ENCODE measurements at regions not wholly inside any gene's neighbourhood (a gene's known extent, or its start where the extent isn't known, plus 50 kb on each side); places are given as distances from the start of the nearest gene placed in this dataset.
"Not testable (repeated sequence)": the region's sequence is repeated elsewhere in the genome, so short reads cannot be mapped to it uniquely, and the experiment has no call there.

DNA sequence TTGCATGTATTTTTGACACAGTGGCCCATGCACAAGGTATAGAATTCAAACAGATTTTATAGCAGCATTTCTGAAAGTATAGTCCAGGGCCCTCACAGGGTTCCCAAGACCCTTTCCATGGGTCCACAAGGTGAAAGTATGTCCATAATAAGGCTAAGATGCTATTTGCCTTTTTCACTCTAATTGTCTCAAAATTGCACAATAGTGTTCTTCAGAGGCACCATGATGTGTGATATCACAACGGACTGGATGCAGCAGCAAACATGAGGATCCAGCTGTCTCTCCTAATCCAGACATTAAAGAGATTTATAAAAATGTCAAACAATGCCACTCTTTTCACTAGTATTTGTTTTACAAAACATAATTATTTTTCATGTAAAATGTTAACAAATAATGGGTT lies 88.8 kb upstream of the PRDX6 start:
- FAIRE-seq, result no peak
- DNase-seq (ENCODE audit: extremely low spot score, insufficient read length, low read depth), result no peak

DNA sequence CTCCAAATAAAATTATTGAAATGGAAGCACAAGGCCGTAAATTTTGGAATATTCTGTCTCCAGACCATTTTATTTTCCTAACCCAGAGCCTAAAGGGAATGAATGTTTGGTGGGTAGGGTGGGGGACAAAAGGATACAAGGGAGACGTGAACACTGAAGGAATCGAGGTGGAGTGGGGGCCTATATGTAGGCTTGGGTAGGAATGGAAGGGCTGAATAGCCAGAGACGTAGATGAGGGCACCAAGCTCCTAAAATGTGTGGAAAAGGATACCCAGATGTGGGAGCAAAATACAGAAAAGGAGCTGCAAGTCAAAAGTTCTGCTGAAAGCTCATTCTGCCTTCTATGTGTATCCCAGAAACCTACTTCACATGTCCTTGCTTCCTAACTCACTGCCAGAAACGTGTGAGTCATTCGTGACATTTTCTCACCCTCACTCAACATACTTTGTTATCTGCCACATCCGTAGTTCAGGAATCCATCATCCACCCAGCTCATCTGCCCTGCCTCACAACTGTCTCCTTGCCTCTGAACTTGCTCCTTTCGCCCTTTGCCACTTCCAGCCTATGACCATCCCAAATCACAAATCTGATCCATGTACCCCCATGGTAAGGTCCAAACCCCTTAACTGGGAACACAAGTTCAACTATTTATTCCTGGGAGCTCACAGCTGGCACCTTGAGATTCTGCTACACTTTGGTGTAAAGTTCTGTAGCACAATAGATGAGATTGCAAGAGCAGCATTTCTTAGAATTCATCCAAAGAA lies 84.1 kb upstream of the PRDX6 start:
- no peak for FAIRE-seq
- DNase-seq (ENCODE audit: extremely low spot score, insufficient read length, low read depth), result no peak

DNA sequence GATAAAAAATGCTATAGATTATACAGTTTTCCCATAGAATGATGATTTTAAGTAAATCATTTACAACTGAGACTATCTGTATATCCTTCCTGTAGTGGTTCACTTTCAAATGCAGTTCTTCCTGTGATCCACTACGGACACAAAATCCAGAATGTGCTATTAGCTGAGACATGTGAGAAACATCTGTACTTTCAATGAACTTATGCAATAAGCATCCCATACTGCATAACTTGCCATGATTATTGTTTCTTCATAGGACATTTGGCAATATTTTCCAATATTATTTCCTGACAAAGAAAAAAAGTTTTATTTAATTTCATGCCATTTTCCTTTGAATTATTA lies 83.5 kb upstream of the PRDX6 start:
- DNase-seq (ENCODE audit: extremely low spot score, insufficient read length, low read depth) (no peak), FAIRE-seq (no peak)

DNA sequence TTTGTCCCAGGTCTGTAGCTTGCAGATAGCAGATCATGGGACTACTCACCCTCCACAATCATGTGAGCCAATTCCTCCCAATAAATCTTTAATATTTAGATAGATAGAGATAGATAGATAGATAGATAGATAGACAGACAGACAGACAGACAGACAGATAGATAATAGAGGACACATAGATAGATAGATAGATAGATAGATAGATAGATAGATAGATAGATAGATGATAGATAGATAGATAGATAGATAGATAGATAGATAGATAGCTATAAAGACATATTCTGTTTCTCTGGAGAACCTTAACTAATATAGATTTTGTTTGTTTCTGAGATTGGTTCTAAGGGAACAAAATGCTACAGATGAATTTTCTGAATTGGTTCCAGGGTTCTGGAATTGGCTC lies 82.3 kb upstream of the PRDX6 start:
- not testable (repeated sequence) for FAIRE-seq; DNase-seq (ENCODE audit: extremely low spot score, insufficient read length, low read depth)

DNA sequence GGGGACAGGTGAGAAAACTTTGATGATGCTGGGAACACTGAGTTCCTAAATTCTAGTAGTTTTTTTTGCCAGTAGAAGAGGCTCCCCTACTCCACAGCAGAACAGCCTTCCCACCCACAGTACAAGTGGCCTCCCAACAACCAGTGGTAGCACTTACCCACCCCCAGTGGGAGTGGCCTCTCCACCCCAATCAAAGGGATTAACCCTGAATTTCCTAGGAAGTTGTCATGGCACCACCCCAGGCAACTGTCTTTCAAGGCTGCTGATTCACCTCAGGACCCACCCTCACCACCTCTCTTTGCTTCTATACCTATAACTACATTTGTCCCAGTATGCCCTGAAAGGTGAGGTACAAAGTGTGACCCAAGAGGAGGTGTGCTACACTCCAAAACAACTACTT lies 81.4 kb upstream of the PRDX6 start:
- FAIRE-seq, result no peak

DNA sequence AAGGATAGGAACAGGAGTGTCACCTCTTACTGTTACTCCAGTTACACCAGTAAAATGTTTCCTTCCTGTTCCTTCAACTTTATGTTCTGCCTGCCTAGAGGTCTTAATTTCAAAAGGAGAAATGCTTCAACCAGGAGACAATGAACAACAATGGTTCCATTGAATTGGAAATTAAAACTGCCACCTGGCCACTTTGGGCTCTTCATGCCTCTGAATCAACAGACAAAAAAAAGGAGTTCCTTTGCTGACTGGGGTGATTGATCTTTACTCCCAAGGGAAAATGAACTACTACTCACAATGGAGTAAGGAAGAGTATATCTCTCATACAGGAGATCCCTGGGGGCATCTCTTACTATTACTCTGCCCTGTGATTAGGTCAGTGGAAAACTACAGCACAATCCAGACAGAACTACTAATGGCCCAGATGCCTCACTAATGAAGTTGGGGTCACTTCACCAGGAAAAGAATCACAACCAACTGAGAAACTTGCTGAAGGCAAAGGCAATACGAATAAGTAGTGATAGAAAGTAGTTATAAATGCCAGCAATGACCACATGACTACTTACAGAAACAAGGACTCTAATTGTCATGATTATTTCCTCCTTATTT lies 76.6 kb upstream of the PRDX6 start:
- DNase-seq (ENCODE audit: extremely low spot score, insufficient read length, low read depth), result no peak
- no peak for FAIRE-seq

More for the DNA sequence above, 81.4 kb upstream of the PRDX6 start:
- DNase-seq (ENCODE audit: extremely low spot score, insufficient read length, low read depth), result no peak

DNA sequence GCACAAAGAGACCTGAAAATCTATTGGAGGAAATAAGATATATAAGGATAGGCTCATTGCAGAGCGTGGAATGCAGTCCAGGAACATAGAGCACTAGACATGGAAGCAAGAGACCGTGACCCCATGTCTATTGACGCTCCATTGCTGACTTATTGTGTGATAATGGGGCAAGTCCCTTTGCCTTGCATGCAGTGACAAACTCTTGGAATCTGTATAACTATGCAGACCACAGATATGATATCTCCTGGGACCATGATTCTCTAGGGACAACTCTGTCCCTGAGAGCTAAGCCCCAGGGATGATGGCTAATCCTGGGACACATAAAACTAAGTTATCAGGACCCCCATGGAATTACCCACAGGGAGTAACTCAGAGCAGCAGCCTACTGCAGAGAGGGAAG lies 73.1 kb upstream of the PRDX6 start:
- DNase-seq (ENCODE audit: extremely low spot score, insufficient read length, low read depth) (no peak), FAIRE-seq (no peak)

DNA sequence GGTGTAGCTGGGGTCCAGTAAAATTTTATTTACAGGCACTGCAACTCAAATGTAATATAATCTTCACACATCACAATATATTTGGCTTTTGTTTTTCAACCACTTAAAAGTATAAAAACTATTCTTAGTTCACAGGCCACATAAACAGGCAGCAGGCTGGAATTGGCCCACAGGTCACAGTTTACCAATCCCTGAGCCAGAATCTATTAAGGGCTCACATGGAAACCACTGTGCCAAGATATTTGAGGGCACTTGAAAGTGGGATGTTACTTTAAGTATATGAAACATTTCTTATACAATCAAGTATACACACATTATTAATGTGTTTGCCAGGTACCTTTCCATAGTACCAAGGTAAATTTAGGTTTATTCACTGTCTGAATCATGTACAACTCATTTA lies 71.9 kb upstream of the PRDX6 start:
- no peak for FAIRE-seq
- DNase-seq (ENCODE audit: extremely low spot score, insufficient read length, low read depth), result no peak

DNA sequence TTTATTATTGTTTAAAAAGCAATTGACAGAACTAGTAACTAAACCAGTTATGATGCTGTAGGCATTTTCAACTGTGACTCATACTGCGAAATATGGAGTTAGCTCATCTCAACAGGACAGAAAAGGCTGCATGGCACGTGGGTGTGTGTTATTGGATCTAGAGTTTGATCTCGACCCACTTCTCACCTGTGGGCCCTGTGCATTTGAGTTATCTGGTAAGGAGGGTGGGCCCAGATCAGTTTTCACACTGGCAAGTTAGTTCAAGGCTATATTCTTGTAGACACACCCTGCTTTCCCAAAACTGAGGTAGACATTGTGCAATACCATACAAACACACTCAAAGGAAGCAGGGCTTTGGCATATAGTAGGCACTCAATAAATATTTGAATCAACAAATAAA lies 71.3 kb upstream of the PRDX6 start:
- FAIRE-seq, result no peak

DNA sequence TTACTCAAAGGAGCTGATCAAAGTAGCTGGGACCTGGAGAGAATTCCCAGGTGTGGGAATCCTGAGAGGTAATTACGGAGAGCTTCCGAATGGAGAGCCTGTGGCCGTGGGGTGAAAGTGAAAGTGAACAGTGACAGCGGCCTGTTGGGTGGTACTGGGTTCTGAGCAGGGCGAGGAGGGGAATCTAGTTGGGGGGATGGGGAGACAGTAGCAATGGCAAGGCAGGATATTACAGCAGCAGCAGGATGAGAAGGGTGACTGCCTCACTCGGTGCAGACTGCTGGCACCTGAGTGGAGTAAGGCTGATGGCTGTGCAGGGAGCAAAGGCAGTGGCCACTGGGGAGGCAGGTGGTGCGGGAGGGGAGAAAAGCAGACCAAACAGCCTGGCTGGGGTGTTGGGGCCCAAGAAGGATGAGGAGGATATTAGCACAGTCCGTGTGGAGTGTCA lies 70.3 kb upstream of the PRDX6 start:
- DNase-seq (ENCODE audit: extremely low spot score, insufficient read length, low read depth) (no peak), FAIRE-seq (peak; percentile 64)

More for the DNA sequence above, 71.3 kb upstream of the PRDX6 start:
- no peak for DNase-seq (ENCODE audit: extremely low spot score, insufficient read length, low read depth)

DNA sequence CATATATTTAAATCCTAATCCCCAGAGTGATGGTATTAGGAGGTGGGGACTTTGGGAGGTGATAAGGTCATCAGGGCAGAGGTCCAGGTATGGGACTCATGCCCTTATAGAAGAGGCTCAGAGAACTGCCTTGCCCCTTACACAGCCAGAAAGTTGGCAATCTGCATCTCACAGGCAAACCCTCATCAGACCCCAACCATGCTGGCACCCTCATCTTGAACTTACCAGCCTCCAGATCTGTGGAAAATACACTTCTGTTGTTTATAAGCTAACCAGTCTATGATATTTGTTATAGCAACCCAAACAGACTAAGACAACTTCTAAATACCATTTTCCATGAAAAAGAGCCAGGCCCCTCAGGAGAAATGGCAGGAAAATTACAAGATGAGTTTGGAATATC lies 69.3 kb upstream of the PRDX6 start:
- no peak for DNase-seq (ENCODE audit: extremely low spot score, insufficient read length, low read depth)
- no peak for FAIRE-seq

DNA sequence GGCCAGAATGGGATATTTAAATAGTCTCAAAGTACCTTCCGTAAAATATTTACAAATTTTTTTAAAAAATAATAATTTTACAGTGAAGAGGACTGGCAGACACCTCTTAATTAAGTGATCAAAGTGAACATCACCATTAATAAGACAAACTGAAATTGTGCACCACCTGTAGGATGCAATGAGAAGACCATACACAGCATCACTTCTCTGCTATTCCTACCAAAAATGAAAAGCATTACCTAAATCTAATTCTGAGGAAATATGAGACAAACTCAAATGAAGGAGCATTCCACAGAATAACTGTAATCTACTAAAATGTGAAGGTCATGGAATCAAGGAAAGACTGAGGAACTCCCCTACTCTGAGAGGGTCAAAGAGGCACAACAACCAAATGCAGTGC lies 68.2 kb upstream of the PRDX6 start:
- no peak for FAIRE-seq
- no peak for DNase-seq (ENCODE audit: extremely low spot score, insufficient read length, low read depth)

DNA sequence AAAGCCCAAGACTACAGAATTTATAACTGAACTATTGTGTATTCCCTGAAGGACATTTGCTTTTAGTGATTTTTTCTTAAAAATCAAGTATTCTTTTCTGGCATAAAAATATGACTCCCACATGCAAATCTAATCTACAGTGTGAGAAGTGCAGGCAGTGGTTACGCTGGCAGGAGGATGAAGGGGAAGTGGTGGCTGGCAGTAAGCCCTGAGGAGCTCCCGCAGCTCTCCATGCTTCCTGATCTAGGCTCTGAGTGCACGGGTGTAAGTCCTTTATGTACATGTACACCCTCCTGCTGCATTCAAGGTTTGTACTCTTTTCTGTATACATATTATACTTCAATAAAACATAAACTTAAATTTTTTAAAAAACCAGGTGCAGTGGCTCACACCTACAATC lies 67.5 kb upstream of the PRDX6 start:
- DNase-seq (ENCODE audit: extremely low spot score, insufficient read length, low read depth), result no peak
- FAIRE-seq, result peak; percentile 12

DNA sequence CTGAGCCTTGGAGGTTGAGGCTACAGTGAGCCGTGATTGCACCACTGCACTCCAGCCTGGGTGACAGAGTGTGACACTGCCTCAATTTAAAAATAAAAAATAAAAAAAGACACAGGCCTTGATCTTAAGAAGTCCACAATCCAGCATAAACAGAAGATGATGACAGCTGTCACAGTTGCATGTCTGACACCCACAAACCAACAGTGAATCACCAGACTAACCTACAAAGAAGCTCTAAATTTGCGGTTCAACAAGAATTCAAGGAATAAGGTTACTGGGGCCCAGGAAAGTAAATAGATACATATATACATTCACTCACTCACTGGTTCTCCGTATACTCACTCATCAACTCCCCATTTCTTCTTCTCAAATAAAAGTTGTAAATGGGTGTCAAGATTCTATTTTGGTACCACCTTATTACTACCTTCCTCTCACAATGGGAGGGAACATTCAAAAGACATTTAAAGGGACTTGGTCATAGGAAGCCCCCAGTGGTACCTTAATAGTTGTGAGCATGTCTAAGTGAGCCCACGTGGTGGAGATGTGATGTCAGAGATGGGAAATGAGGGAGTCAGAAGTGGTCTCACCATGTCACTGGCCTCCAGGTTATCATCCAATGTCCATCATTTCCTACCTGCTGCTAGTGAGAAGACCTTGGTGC lies 66.9 kb upstream of the PRDX6 start:
- FAIRE-seq (no peak), DNase-seq (ENCODE audit: extremely low spot score, insufficient read length, low read depth) (no peak)

DNA sequence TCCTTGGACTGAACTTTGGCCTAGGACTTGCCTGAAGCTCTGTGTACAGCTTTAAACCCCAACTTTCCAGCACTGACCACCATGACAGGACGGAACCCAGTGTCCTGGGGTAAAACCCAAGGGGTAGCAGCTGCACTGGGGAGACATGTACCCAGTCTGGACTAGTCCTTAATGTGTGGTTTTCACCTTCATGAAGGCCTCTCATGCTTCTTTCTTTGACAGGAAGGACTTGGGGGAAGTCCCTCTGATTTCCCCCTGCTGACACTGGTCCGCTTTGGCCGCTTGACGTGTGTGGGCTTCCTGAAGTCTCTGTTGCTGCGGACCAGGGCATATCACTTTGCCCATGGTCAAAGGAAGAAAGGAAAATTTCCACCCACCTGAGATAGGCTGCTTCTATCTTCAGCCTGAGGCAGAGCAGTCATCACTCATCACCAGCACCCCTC lies 66.3 kb upstream of the PRDX6 start:
- DNase-seq (ENCODE audit: extremely low spot score, insufficient read length, low read depth) (no peak), FAIRE-seq (peak; percentile 97)

DNA sequence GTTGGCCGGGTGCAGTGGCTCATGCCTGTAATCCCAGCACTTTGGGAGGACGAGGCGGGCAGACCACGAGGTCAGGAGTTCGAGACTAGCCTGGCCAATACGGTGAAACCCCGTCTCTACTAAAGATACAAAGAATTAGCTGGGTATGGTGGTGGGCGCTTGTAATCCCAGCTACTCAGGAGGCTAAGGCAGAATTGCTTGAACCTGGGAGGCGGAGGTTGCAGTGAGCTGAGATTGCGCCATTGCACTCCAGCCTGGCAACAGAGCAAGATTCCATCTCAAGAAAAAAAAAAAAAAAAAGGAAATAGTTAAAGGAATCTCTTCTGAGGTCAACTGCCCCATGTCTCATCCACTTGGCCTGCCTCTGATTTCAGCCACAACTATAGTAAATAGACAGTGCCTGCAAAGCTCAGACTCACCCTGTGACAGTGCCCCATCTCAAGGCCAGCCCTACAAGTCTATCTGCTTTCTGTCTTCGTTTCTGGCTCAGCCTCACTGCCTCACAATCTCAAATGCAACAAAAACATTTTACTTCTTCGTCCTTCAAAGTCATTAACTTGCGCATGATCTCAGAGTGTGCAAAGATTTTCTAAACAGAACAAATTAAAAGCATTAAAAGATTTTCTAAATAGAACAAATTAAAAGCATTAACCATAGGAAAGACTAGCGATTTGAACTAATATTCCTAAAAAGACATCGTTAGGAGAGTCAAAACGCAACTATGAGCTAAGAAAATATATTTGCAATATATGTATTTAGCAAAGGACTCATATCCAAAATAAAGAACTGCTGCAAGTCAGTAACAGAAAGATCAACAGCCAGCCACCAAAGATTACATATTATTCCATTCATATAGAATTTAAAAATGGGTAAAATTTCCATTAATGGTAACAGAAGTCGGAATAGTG lies 65.0 kb upstream of the PRDX6 start:
- DNase-seq (ENCODE audit: extremely low spot score, insufficient read length, low read depth), result no peak
- no peak for FAIRE-seq

DNA sequence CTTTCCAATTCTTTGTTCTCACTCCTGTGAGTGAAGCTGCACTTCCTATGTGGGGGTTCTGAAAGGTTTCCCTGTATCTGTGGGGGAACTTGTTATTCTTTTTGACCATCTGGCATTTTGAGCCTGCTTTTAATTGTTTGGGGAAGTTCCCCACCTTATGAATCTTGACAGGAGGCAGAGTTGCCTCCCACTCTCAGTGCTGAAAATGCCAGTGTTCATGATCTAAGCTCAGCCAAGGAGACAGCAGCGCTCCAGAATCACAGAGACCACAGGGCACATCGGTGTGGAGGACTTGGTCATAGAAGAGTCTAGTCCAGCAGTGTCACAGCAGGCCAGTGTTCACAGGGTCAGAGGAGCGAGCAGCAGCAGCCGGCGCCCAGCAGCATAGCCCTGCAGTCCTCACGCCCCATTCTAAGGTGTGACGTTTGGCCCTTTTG lies 63.8 kb upstream of the PRDX6 start:
- FAIRE-seq (peak; percentile 48), DNase-seq (ENCODE audit: extremely low spot score, insufficient read length, low read depth) (no peak)

DNA sequence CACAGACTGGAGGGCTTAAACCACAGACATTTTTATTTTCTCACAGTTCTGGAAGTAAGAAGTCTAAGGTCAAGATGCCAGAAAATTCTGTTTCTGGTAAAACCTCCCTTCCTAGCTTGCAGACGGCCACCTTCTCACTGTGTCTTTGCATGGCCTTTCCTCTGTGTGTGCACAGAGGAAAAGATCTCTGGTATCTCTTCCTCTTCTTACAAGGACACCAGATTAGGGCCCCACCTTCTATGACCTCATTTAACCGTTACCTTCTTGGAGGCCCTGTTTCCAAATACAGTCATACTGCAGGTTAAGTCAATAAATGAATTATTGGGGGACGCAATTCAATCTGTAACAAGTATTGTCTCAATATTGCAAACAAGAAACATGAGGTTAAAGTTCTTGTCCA lies 63.0 kb upstream of the PRDX6 start:
- peak; percentile 93 for FAIRE-seq
- no peak for DNase-seq (ENCODE audit: extremely low spot score, insufficient read length, low read depth)

DNA sequence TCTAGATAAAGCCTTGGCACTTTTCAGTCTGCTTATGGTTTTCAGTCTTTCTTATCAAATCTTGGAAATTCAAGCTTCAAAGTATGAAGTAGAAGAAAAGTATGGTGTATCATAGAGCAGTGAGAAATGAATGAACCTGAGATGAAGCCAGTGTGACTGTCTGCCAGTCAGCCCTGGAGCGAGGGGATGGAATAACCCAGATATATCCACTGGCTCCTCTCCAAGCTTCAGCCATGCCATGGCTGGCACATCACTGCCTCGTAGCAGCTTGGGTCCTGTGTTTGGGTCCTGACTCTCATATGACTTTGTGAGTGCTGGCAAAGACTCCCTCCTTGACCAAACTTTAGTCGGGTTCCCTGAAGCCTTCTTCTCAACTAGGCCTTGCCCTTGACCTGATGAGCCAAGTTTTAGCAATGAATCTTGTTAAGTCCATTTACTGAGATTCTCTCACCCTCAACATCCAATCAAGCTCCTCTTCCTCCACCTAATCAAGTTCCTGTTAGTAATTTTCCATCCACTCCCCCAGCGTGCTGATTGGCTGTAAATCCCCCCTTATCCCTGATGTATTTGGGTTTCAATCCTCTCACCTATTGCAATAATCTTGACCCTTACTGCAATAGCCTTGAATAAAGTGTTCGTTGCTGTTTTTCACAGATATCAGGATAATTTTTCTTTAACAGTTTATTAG lies 62.5 kb upstream of the PRDX6 start:
- FAIRE-seq (no peak), DNase-seq (ENCODE audit: extremely low spot score, insufficient read length, low read depth) (no peak)

DNA sequence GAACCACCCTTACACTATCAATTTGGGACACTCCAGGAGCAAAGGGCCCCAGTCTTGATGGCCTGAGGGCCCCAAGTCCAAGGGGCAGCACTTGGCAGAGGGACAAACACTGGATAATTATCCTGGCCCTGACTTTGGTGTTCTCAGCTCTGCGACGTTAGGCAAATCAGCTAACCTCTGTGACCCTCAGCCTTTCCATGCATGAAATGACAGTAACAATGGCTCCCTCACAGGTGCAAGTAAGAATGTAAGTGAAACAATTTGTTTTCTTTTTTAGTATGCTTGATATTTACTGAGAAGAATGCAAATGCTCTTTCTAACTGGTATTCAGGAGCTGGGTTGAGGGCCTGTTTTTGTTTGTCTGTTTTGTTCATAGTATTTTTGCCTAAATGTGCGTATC lies 61.6 kb upstream of the PRDX6 start:
- FAIRE-seq, result peak; percentile 78
- DNase-seq (ENCODE audit: extremely low spot score, insufficient read length, low read depth), result no peak

Measured in GM18507 (cell line).